HG02840 (cell line): ENCODE measurements at regions not wholly inside any gene's neighbourhood (a gene's known extent, or its start where the extent isn't known, plus 50 kb on each side); places are given as distances from the start of the nearest gene placed in this dataset.

ENCODE experiments used
- ATAC-seq: cut with Tn5 transposase; IDR thresholded peaks from one replicate; pipeline ENCODE4 v1.9.1; 2021; ENCODE audit warnings: mild to moderate bottlenecking, moderate library complexity, moderate number of reproducible peaks; ENCODE audit not compliant: unreplicated experiment, low FRiP score

- ATAC-seq: no peak
Measured at GRCh38 chr12:45548426-45548825, 181.1 kb upstream of the ARID2 start.

GRCh38 chr12:45549337-45549902 is 180.1 kb upstream of the ARID2 start:
- ATAC-seq: no peak

- ATAC-seq: no peak
Measured at GRCh38 chr12:45553204-45553603, 176.3 kb upstream of the ARID2 start.

- no peak for ATAC-seq
Measured at GRCh38 chr12:45557016-45557415, 172.5 kb upstream of the ARID2 start.

- no peak for ATAC-seq
Measured at GRCh38 chr12:45558353-45558752, 171.2 kb upstream of the ARID2 start.

- no peak for ATAC-seq
Measured at GRCh38 chr12:45559537-45559936, 170.0 kb upstream of the ARID2 start.

GRCh38 chr12:45560689-45561088 is 168.8 kb upstream of the ARID2 start:
- no peak for ATAC-seq

- no peak for ATAC-seq
Measured at GRCh38 chr12:45561488-45561887, 168.0 kb upstream of the ARID2 start.

- ATAC-seq: no peak
Measured at GRCh38 chr12:45565590-45565989, 163.9 kb upstream of the ARID2 start.

GRCh38 chr12:45566257-45566656 is 163.2 kb upstream of the ARID2 start:
- ATAC-seq: no peak

- ATAC-seq: no peak
Measured at GRCh38 chr12:45568808-45569207, 160.7 kb upstream of the ARID2 start.

GRCh38 chr12:45570501-45570900 is 159.0 kb upstream of the ARID2 start:
- no peak for ATAC-seq

- ATAC-seq: no peak
Measured at GRCh38 chr12:45572114-45572513, 157.4 kb upstream of the ARID2 start.

GRCh38 chr12:45575417-45575816 is 154.1 kb upstream of the ARID2 start:
- ATAC-seq: no peak

- peak; percentile 70 for ATAC-seq
Measured at GRCh38 chr12:45575823-45576475, 153.6 kb upstream of the ARID2 start.

- no peak for ATAC-seq
Measured at GRCh38 chr12:45577844-45578399, 151.6 kb upstream of the ARID2 start.

- no peak for ATAC-seq
Measured at GRCh38 chr12:45580356-45580969, 149.0 kb upstream of the ARID2 start.

- ATAC-seq: no peak
Measured at GRCh38 chr12:45581112-45581511, 148.4 kb upstream of the ARID2 start.

- ATAC-seq: no peak
Measured at GRCh38 chr12:45582536-45582935, 147.0 kb upstream of the ARID2 start.

GRCh38 chr12:45582986-45583659 is 146.4 kb upstream of the ARID2 start:
- ATAC-seq: no peak

GRCh38 chr12:45584336-45584735 is 145.2 kb upstream of the ARID2 start:
- ATAC-seq: no peak
